Uterus (tissue), 2 donors: ENCODE measurements at regions not wholly inside any gene's neighbourhood (a gene's known extent, or its start where the extent isn't known, plus 50 kb on each side); places are given as distances from the start of the nearest gene placed in this dataset.

ENCODE experiments used
- CTCF ChIP-seq, 4 experiments: fragments of 200-600 bp in 2 of 4; fragments of 450-650 bp in 2 of 4; sonication (generic) in 2 of 4; IDR thresholded peaks; one replicate each; pipeline ENCODE4 v1.5.1; 2016 to 2019; ENCODE audit warnings: antibody characterized with exemption in 4 of 4, mild to moderate bottlenecking in 2 of 4, moderate library complexity in 1 of 4
- POLR2A ChIP-seq, 2 donors: fragments of 450-650 bp; IDR thresholded peaks; one replicate each; pipeline ENCODE4 v1.6.1; 2016; ENCODE audit warnings: antibody characterized with exemption in 2 of 2, mild to moderate bottlenecking in 1 of 2, moderate library complexity in 1 of 2

GRCh38 chr1:188062456-188062855, 1233.7 kb downstream of the PLA2G4A start:
- no peak for TF ChIP-seq CTCF (IDR thresholded peaks at IDR 0.05)
- no peak for TF ChIP-seq POLR2A (IDR thresholded peaks at IDR 0.05)
